Neural progenitor cell (in vitro differentiated cells): ENCODE measurements at regions not wholly inside any gene's neighbourhood (a gene's known extent, or its start where the extent isn't known, plus 50 kb on each side); places are given as distances from the start of the nearest gene placed in this dataset.

Experiments used
- DNase-seq: peaks from one replicate; pipeline ENCODE4 v3.0.0-alpha.2; 2016; ENCODE audit warnings: low spot score
- H2AFZ ChIP-seq: fragments of 200-600 bp; sonication (generic); replicated peaks from 2 replicates; pipeline ENCODE4 v1.6.1; 2016; ENCODE audit warnings: antibody characterized with exemption
- H3F3A ChIP-seq: fragments of 200-600 bp; sonication (generic); 2 replicates; pipeline ENCODE4 v1.6.1; 2016; ENCODE audit warnings: antibody characterized with exemption, low read depth
- H3K27ac ChIP-seq: fragments of 200-600 bp; sonication (generic); 2 replicates; pipeline ENCODE4 v1.5.1; 2016; ENCODE audit warnings: mild to moderate bottlenecking
- H3K27me3 ChIP-seq: fragments of 200-600 bp; sonication (generic); 2 replicates; pipeline ENCODE4 v1.6.1; 2016; ENCODE audit warnings: mild to moderate bottlenecking, moderate library complexity
- H3K36me3 ChIP-seq: fragments of 200-600 bp; sonication (generic); 2 replicates; pipeline ENCODE4 v1.5.1; 2016
- H3K4me1 ChIP-seq: fragments of 200-600 bp; sonication (generic); 2 replicates; pipeline ENCODE4 v1.6.1; 2016; ENCODE audit warnings: mixed run types
- H3K4me2 ChIP-seq: fragments of 200-600 bp; sonication (generic); 2 replicates; pipeline ENCODE4 v1.6.1; 2016
- H3K4me3 ChIP-seq: fragments of 200-600 bp; sonication (generic); 2 replicates; pipeline ENCODE4 v1.5.1; 2016
- H3K79me2 ChIP-seq: fragments of 200-600 bp; sonication (generic); 2 replicates; pipeline ENCODE4 v1.6.1; 2016; ENCODE audit warnings: low read depth
- H3K9ac ChIP-seq: fragments of 200-600 bp; sonication (generic); 2 replicates; pipeline ENCODE4 v1.6.1; 2016
- H3K9me3 ChIP-seq: fragments of 200-600 bp; sonication (generic); 2 replicates; pipeline ENCODE4 v1.5.1; 2016; ENCODE audit warnings: low read depth
- H4K20me1 ChIP-seq: fragments of 200-600 bp; sonication (generic); 2 replicates; pipeline ENCODE4 v1.6.1; 2016; ENCODE audit warnings: low read depth
- H3K27ac Mint-ChIP-seq: 3 replicates; pipeline ENCODE4 v1.8.0; 2021; ENCODE audit warnings: mixed read lengths
- H3K27me3 Mint-ChIP-seq: 2 replicates; pipeline ENCODE4 v1.8.0; 2022; ENCODE audit warnings: low read depth, mild to moderate bottlenecking, inconsistent platforms, moderate library complexity, mixed read lengths; ENCODE audit not compliant: insufficient read depth
- H3K36me3 Mint-ChIP-seq: 3 replicates; pipeline ENCODE4 v1.8.0; 2021; ENCODE audit warnings: mixed read lengths
- H3K4me1 Mint-ChIP-seq: 3 replicates; pipeline ENCODE4 v1.8.0; 2021; ENCODE audit warnings: mixed read lengths
- H3K4me3 Mint-ChIP-seq: 3 replicates; pipeline ENCODE4 v1.8.0; 2021; ENCODE audit warnings: mild to moderate bottlenecking, moderate library complexity, mixed read lengths
- H3K9me3 Mint-ChIP-seq: 3 replicates; pipeline ENCODE4 v1.8.0; 2020; ENCODE audit warnings: mixed read lengths
- CTCF ChIP-seq: fragments of 200-600 bp; sonication (generic); IDR thresholded peaks from 2 replicates; pipeline ENCODE4 v1.5.1; 2017; ENCODE audit warnings: antibody characterized with exemption, mild to moderate bottlenecking
- EZH2 ChIP-seq: fragments of 200-600 bp; sonication (generic); IDR thresholded peaks from 2 replicates; pipeline ENCODE4 v1.6.1; 2017; ENCODE audit warnings: antibody characterized with exemption, mild to moderate bottlenecking, moderate library complexity
- EZH2phosphoT487 ChIP-seq: fragments of 200-600 bp; sonication (generic); IDR thresholded peaks from 2 replicates; pipeline ENCODE4 v1.6.1; 2017; ENCODE audit warnings: antibody characterized with exemption

- Mint-ChIP-seq H3K4me1 (peaks cover 31% of the 10 kb centered on the region), H3K27ac (peak overlapping the region; percentile 91)
Observed at GRCh38 chr12:111178181-111179081, 190.5 kb downstream of the PHETA1 start.

GRCh38 chr12:111175396-111176094 is 193.3 kb downstream of the PHETA1 start:
- H3K4me3 ChIP-seq = no peak overlapping the region
- TF ChIP-seq EZH2 = no peak
- no peak for TF ChIP-seq CTCF
- no peak for TF ChIP-seq EZH2phosphoT487
- Mint-ChIP-seq H3K27me3 (peaks cover 2% of the 10 kb centered on the region), H3K4me1 (peaks cover 15% of the 10 kb centered on the region), H3K4me3 (no peak overlapping the region), H3K27ac (no peak overlapping the region), H3K36me3 (no peaks in the 10 kb centered on the region), H3K9me3 (no peaks in the 10 kb centered on the region)
- H3K79me2 ChIP-seq = no peaks in the 10 kb centered on the region
- no peaks in the 10 kb centered on the region for H3K27me3 ChIP-seq
- no peaks in the 10 kb centered on the region for H3K9me3 ChIP-seq
- H2AFZ ChIP-seq = no peak overlapping the region
- H3K4me1 ChIP-seq = no peaks in the 10 kb centered on the region
- H3K27ac ChIP-seq = no peak overlapping the region
- H3K9ac ChIP-seq = no peak overlapping the region
- H3K36me3 ChIP-seq = no peaks in the 10 kb centered on the region
- H3K4me2 ChIP-seq = no peak overlapping the region
- no peaks in the 10 kb centered on the region for H3F3A ChIP-seq
- DNase-seq = no peak
- H4K20me1 ChIP-seq = no peaks in the 10 kb centered on the region

More at GRCh38 chr12:111178181-111179081, 190.5 kb downstream of the PHETA1 start:
- Mint-ChIP-seq H3K9me3 (no peaks in the 10 kb centered on the region), H3K36me3 (no peaks in the 10 kb centered on the region), H3K27me3 (peaks cover 2% of the 10 kb centered on the region), H3K4me3 (no peak overlapping the region)
- no peak overlapping the region for H3K4me3 ChIP-seq
- TF ChIP-seq EZH2 (no peak), EZH2phosphoT487 (no peak), CTCF (no peak)
- H3K9me3 ChIP-seq = no peaks in the 10 kb centered on the region
- H3K4me1 ChIP-seq = no peaks in the 10 kb centered on the region
- no peaks in the 10 kb centered on the region for H3F3A ChIP-seq
- no peak overlapping the region for H3K9ac ChIP-seq
- no peaks in the 10 kb centered on the region for H3K79me2 ChIP-seq
- H4K20me1 ChIP-seq = peaks cover 4% of the 10 kb centered on the region
- no peak overlapping the region for H3K27ac ChIP-seq
- DNase-seq = no peak
- H3K27me3 ChIP-seq = no peaks in the 10 kb centered on the region
- H3K4me2 ChIP-seq = no peak overlapping the region
- H2AFZ ChIP-seq = no peak overlapping the region
- no peaks in the 10 kb centered on the region for H3K36me3 ChIP-seq

GRCh38 chr12:111174961-111175345 is 193.9 kb downstream of the PHETA1 start:
- H3K9ac ChIP-seq = no peak overlapping the region
- Mint-ChIP-seq H3K4me3 (no peak overlapping the region), H3K36me3 (no peaks in the 10 kb centered on the region), H3K27ac (no peak overlapping the region), H3K4me1 (peaks cover 10% of the 10 kb centered on the region), H3K9me3 (no peaks in the 10 kb centered on the region), H3K27me3 (peaks cover 2% of the 10 kb centered on the region)
- no peak overlapping the region for H3K4me2 ChIP-seq
- H3K36me3 ChIP-seq = no peaks in the 10 kb centered on the region
- no peak overlapping the region for H2AFZ ChIP-seq
- TF ChIP-seq CTCF (no peak), EZH2 (no peak), EZH2phosphoT487 (no peak)
- DNase-seq = no peak
- no peaks in the 10 kb centered on the region for H3K27me3 ChIP-seq
- H3K79me2 ChIP-seq = no peaks in the 10 kb centered on the region
- H3K4me3 ChIP-seq = no peak overlapping the region
- no peaks in the 10 kb centered on the region for H3K4me1 ChIP-seq
- no peaks in the 10 kb centered on the region for H3K9me3 ChIP-seq
- no peaks in the 10 kb centered on the region for H4K20me1 ChIP-seq
- no peak overlapping the region for H3K27ac ChIP-seq
- H3F3A ChIP-seq = no peaks in the 10 kb centered on the region
